ENCODE measurements at regions not wholly inside any gene's neighbourhood (a gene's known extent, or its start where the extent isn't known, plus 50 kb on each side); places are given as distances from the start of the nearest gene placed in this dataset.
"Not testable (repeated sequence)": the region's sequence is repeated elsewhere in the genome, so short reads cannot be mapped to it uniquely, and the experiment has no call there.

DNA sequence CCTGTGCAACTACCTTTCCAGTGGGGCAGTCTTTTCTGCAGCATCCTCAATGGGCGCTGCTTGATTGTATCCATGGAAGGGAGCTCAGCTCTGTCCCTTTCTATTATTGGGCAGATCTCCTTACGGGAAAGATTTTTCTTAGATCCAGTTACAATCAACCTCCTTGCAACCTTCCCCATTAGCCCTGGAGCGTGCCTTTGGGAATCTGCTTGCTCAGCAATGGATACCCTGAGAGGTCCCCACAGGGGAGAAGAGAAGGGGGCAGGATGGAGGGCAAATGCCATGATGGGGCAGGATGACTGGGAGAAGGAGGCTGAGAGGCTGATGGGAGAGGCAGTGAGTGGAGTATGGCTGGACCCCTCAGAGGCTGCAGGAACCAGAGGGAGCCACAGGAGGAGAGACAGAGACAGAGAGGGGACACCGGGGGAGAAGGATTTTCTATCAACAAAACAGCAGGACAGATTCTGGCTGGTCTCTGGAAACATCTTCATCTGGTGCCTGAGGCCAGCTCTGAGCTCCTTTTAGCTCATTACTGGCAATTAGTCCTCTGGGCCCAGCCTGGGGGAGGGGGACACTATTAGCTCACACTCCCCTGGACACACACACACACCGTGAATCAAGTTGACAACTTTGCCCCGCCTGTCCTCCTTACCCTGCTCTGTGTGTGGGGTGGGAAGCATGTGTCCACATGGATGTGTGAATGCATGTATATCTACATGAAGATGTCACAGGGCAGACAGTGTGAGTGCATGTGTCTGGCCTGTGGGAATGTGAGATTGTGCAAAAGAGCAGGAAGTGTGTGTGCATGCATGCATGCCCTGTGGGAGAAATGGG lies 80.8 kb upstream of the PAX2 start:
- DNase-seq = no peak

DNA sequence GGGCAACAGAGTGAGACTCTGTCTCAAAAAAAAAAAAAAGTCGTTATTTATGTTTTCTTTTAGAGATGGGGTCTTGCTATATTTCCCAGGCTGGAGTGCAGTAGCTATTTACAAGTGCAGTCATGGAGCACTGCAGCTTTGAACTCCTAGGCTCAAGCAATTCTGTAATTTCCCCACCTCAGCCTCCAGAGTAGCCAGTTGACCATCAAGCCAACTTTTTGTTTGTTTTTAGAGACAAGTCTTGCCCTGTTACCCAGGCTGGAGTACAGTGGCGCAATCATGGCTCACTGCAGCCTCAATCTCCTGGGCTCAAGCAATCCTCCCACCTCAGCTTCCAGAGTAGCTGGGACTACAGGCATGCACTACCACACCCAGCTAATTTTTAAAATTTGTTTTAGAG lies 78.7 kb upstream of the PAX2 start:
- not testable (repeated sequence) for DNase-seq

DNA sequence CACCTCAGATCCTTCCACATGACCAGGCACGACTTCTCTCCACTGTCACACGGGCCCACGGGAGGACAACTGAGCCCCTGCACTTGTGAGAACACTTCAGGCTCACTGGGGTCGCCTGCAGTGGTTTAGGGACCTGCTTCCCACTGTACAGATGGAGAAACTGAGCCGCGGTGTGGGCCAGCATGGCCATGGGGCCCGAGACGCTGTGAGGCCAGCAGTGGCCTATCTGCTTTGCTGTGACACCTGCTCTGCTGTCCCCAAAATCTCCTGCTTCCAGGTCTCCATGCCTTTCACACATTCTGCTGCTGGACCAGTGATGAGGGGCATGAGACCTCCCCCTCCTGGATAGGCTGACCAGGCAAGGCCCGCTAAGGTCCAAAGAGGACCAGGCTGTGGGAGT lies 75.8 kb upstream of the PAX2 start:
- DNase-seq = no peak

DNA sequence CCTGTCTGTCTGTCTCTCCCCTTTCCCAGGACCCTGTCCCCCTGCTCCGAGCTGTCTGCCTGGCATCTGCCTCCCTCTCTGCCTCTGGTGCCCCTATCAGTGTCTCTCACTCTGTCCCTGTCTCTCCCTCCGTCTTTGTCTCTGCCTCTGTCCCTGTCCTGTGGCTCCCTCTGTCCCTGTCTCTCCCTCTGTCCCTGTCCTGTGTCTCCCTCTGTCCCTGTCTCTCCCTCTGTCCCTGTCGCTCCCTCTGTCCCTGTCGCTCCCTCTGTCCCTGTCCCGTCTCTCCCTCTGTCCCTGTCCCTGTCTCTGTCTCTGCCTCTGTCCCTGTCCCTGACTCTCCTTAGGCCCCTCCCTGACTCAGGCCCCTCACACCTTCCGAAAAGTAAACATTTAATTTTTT lies 75.0 kb upstream of the PAX2 start:
- no peak for DNase-seq

DNA sequence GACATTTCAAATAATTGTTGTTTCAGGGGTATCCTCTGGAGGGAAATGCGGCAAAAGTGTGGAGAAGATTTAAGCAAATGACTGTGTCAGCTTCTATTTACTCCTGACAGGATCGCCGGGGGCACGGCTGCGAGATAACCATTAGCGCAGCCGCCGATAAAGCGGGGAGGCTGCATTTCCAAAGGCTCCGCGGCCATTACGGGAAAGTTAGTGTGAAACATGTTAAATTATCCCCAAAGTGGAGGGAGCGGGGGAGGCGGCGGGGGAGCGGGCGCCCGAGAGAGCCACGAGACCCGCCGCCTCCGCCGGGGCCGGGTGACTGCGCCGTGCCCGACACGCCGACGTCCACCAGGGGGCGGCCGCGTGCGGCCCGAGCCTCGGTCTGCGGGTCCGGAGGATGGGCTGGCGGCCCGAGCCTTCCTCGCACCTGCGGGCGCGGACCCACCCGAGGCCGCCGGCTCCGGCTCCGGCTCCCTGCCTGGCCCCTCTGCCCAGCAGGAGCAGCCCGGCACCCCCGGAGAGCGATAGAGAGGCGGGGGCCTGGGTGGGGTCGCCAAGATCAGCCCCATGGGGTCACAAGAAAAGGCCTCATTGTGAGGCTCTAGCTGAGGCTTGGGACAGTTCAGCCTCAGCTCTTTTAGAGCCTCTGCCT lies 74.4 kb upstream of the PAX2 start:
- DNase-seq = no peak

DNA sequence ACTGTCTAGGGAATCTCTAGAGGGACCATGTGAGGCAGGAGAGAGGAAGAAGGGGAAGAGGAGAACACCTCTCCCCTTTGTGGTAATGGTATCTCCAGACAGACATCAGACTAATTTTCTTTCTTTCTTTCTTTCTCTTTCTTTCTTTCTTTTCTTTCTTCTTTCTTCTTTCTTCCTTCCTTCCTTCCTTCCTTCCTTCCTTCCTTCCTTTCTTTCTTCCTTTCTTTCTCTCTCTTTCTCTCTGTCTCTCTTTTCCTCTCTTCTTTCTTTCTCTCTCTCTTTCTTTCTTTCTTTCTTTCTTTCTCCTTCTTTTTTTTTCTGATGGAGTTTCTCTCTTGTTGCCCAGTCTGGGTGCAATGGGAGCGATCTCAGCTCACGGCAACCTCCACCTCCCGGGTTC lies 73.2 kb upstream of the PAX2 start:
- DNase-seq = no peak

DNA sequence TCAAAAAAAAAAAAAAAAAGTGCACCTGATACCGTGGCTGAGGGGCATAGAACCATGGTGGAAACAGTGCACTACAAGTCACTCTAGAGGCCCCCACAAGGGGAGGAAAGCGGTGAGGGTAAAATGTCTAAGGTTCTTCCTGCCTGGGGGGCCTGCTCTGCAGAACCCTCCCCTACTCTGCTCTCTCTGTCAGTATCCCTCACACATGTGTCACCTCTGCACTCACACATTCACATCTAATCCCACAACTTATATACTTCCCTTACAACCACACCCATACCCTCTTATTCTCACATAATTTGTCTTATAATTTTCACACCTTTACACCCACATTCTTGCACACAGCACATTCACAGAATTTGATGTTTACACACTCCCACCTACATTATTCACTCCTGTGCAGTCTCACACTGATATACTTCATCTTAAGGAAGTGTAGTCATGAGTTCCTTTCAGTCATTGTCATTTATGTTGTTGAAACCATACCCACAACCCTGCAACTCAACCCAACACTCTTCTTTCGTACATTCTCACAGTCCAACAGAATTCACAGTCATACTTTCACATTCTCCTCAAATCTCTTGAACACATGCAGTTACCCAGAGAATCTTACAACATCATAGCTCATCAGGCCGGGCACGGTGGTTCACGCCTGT lies 68.0 kb upstream of the PAX2 start:
- no peak for DNase-seq

DNA sequence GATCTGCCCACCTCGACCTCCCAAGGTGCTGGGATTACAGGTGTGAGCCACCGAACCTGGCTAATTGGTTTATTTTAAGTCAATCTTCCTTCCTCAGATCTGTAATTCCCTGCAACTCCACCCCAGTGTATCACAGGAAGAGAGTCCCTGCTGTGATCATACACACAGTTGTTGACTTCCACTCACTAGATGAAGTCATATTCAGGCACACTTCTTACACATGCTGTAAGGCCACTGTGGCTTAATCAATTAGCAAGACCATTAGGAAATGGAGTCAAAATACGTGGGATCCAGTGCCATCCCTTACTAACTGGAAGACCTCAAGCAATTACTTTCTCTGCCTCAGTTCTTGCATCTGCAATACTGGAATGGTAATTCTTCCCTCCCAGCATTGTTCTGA lies 66.1 kb upstream of the PAX2 start:
- no peak for DNase-seq

DNA sequence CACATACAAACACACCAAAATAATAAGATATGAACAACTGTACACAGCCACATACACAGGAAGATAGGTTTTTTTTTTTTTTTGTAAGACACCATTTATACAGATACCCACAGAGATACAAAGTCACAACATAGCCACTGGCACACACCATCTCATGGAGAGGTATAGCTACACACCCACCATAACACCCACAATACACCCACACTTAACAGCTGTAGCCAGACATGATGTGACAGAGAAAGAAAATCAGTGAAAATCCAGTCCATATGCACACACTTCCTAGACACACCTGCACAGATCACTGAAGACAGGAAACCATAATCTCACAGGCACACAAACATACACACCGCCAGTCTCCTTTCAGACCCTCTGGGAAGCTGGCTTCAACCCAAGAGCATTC lies 62.4 kb upstream of the PAX2 start:
- no peak for DNase-seq

DNA sequence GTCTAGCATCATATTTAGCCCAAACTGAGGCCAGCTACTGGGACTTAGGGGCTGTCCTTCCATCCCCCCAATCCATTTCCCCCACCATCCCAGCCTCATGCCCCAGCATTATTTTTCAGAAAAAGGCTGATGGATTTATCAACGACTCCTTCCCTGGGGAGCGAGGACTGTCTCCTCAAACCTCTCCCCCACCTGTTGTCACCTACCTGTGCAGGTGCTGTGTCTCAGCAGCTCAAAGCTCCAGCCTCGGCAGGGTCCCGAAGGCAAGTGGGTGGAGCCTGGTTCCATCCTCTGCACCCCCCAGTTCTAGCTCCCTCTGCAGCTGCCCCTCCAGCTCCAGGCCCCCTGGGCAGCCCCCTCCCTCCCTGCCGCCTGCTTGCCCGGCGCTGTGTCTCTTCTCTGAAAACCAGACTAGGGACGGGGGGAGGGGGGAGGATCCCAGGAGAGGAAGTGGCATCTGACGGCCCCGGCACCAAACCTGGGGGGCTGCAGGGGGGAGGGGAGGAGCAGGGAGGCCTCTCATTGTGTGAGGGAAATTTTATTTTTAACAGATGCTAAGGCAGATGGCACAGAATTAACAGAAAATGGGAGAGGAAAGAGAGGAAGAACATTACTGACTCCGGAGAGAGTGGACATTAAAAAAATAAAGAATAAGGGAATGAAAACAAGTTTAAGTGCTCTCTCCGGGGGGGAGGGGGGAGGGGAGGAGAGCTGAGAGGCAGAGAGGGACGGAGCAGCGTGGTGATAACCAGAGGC lies 61.7 kb upstream of the PAX2 start:
- DNase-seq = no peak

DNA sequence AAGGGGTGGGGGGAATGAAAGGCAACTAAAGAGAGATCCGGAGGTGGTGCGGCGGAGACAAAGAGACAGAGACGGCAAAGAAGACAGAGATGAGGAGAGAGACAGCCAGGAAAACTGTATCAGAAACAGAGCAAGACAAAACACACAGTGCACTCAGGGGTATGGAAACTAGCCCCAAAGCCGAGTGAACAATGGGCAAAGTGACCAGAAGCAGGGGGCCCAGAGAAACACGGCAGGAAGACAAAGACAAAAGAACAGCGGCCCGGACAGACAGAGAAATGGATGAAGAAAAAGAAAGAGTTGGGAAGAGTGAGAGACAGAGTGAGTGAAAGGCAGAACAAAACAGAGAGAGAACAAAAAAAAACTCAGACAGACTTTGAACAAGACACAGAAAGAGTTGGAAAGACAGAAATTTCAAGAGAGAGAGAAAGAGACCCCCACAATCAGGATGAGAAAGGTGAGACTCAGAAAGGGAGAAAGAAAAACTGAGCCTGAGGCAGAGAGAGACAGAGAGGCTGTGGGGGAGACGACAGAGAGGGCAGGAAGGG lies 60.6 kb upstream of the PAX2 start:
- DNase-seq = no peak

DNA sequence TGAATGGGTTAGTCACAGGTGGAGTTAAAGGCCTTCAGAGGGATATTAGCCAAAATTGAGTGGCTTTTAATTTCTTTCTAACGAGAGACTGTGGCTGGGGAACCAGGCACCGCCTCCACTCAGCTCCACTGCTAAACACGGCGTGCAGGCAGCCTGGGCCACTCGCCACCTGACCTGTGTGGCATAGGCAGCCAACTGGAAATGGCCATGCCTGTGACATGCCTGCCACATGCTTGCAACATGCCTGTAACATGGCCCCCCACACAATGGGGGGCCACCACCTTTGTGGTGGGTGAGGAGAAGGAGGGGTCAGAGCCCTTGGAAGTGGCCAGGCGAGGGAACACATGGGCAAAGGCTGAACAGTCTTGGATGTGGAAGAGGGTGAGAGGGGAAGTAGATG lies 60.1 kb upstream of the PAX2 start:
- no peak for DNase-seq

DNA sequence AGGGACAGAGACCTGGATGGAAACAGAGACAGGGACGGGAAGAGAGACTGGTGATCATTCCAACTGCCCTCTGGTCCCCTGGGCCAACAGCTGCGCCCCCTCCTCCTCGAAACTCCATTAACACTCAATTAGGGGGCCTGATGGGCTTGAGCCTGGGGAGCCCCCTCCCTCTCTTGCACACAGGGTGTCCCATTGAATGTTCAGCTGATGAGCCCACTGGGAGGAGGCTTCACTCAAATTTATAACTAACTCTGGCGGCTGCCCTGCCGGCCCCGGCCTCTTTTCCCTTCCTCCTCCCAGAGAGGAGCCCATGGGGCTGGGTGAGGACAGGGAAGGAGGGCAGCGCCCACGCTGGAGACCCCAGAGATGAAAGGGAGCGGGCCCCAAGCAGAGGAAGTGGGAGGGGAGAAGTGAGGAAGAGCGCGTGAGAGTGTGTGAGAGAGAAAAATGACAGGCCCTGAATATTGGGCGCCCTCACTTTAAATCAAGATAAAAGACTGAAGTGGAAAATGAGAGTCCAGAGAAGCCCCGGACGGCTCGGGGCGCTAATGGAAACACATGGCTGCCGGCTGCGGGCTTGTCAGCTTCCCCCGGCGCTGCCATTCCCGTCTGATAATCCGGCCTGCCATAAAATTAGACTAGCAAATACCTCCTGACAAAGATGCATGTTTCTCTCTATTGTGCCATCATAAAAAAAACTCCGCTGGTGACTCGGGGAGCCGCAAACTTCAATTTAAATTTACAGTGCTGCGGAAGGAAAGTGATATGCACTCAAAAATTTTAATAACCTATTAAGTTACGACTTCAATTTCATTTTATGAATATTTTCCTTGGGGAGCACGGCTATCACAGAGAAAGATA lies 58.0 kb upstream of the PAX2 start:
- DNase-seq = no peak

DNA sequence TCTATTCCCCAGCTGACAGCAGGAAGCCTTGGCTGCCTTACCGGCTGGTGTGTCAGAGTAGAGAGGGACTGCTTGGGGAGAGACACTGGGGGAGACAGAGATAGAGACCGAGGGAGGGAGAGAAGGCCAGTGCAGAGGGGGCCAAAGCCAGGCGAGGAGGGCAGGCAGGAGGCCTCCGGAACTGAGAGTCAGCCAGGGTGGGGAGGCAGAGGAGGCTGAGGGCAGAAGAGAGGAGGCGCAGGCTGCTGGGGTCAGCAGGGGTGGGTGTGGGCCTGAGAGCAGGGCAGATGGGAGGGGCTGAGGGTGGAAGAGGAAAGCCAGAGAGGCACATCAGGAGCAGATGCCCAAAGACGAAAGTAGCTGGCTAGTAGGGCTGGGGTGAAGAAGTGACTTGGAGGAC lies 57.2 kb upstream of the PAX2 start:
- no peak for DNase-seq

DNA sequence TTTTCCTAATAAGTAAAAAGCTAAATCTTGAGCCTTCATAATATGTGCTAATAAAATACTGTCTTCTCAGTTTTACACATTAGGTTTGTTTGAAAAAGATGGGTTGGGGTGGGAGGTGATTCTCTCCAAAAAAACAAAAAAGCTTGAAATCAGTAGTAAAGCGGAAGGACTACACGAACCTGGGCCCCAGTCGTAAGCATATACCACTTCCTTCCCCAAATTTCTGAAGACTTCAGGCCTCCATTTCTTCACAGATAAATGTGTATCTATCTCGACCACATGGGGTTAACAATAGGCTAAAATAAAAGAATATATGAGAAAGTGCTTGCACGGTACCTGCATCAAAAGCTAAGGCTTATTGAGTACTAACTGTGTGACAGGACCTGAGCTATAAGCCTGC lies 51.6 kb upstream of the PAX2 start:
- DNase-seq = no peak

Data from right lung (tissue), 2 donors.